ENCODE measurements at regions not wholly inside any gene's neighbourhood (a gene's known extent, or its start where the extent isn't known, plus 50 kb on each side); places are given as distances from the start of the nearest gene placed in this dataset.

DNA sequence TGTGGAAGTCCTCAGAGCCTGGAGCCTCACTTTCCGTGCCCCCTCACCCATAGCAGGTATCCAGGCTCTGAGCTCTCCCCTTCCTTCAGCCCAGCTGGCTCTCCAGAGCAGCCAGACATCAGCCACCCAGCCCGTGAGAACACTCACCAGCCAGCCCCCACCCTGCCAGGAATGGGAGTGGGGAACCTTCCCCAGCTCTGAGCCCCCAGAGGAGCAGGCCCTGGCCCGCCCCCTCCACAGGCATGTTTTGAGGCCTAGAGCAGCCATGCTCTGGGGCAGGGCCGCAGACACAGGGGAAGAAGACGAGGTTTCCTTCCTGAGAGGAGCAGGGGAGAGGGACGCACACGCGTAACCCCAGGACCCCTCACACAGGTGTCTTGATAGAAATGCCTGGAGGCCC lies 70.0 kb upstream of the COL13A1 start:
- TF ChIP-seq CTCF (IDR thresholded peaks at IDR 0.05) (no peak), POLR2A (IDR thresholded peaks at IDR 0.05; ENCODE audit: low read depth) (no peak)
